Stimulated activated CD4-positive, alpha-beta T cell treated with anti-CD3 and anti-CD28 coated beads, TNF-alpha, amount 100 ng/mL, for 1 hour (primary cell): ENCODE measurements at regions not wholly inside any gene's neighbourhood (a gene's known extent, or its start where the extent isn't known, plus 50 kb on each side); places are given as distances from the start of the nearest gene placed in this dataset.

ENCODE experiments used
- DNase-seq, 3 donors: peaks; one replicate each; pipeline ENCODE4 v3.0.0-alpha.2; 2020; ENCODE audit warnings: low read depth in 3 of 3, low spot score in 1 of 3

DNA sequence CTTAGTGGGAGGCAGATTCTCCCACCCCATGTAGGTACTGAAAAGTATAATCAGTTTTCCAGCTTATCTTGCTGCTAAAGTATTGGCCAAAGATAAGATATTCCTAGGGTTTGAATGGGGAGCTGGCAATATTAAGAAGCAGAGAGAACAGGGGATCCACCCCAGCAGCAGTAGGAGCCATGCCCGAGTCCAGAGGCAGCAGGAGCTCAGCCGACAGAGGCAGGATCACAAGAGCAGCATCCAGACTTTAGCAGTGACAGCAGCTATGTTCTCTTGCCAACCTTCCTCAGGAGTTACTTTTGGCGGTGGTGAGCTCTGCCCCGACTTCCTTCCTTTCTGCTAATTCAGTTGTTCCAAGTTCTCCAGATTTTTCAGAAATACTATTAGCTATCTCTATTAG is 224.5 kb downstream of the GADD45G start:
- no peak for DNase-seq

DNA sequence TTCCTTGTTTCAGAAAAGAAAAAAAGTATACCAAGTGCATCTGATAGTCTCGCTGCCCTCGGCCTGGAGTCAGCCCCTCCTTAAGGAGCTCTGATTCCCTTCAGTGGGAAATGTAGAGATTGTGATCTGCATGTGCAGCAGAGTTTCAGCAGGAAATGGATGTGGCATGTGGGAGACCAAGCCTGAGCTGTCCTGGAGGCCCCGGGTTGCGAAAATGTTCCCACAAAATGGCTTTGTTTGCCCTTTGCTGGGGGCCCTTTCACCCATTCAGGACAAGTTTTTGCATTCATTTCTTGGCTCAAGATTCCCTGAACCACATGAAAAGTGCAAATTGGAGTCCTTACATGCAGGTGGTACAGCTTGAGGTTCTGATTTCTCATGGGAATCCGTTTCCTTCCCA is 230.9 kb downstream of the GADD45G start:
- no peak for DNase-seq

DNA sequence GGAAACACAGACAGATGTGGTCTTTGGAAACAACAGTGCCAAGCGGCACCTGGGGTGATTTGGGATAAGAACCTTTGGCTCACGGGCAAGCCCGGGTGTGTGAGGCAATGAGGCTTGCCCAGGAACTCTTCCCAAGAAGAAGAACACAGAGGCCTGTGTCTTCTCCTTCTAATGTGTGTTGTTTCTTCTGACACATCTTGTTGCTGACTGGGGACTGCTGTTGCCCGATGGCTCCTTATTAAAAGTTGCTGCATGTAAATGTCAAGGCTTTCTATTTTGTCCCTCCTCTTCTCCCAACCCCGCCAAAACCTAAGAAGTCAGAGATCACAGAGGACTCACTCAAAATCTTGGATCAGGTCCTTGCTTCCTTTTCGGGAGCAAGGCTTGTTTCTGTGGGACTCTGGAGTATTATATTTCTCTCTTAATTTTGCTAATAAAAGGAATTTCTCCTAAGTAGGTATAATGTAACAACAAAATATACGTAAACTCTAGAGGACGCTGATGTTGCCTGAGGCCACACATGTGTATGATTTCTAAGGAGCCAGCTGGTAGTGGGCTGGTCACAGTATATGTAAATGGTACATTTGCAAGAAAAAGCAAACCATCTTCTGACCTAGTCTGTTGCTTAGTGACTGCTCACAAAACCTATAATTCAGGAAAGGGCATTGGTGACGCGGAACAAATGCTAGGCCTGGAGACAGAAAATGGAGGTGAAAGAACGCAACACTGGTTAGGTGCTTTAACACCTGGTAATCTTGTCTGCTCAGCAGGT is 232.5 kb downstream of the GADD45G start:
- no peak for DNase-seq

DNA sequence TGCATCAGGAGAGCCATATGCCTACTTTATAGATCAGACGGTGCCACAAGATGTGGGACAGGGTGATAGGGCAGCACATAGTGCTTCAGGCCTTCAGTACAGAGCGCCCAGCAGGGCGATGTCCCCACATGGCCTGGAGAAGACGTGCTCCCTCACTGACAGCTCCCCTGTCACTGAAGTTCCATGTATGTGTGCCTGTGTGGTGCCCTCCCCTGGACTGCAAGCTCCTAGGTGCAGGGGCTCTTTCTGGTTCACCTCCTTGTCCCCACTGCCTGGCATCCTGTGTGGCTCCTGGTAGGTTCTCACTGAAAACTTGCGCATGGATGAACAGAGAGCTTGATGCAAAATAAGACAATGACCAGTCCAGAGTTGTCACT is 233.1 kb downstream of the GADD45G start:
- DNase-seq, result no peak

DNA sequence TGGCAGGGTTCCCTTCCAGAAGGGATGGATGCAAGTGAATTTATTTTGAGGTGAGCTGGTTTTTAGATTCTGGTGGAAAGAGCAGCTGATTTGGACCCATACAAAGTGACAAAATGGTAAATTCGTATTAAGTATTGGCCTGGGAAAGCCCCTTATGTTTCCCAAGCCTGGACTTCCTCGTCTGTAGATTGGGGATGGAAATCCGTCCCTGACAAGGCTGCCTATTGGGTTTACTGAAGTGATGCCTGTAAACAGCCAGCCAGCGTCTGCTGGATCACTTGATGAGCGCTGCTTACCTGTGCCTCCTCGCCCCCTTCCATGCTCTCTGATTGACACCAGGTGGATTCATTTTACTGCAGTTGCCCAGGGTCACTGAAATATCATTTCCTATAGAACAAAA is 233.8 kb downstream of the GADD45G start:
- DNase-seq, result no peak

DNA sequence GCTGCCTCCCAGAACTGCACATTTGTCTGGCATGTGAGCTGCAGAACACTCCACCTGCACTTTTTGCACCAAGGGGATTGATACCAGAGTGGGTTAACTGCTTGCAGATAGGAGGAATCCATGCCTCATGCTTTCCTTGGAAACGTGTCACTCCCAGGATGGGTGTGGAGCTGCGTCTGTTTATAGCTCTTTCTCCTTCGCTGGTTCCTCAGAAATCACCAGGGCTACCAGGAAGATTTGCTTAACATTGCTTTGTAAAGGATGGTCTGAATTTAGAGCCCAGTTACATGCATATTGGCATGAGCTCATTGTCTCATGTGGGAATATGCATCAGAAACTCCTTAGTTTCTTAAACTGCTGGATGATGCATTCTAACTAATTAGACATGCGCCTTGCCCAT is 234.6 kb downstream of the GADD45G start:
- DNase-seq, result no peak

DNA sequence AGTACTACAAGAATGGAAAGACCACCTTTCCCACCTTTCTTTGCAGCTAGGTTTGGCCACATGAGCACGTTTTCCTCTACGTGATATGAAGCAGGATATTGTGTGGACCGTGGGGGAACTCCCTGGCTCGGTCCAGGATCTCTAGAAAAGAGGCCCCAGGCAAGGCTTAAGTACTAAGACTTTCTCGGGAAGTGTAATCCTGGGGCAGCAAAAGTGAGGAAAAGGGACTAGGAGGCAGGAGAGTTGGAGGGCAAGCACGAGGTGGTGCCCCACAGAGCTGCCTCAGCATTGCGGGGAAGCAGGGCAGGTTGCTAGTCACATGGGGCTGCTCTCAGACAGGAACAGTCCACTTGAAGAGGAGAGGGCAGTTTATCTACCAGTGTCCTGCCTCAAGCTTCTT is 235.1 kb downstream of the GADD45G start:
- no peak for DNase-seq

DNA sequence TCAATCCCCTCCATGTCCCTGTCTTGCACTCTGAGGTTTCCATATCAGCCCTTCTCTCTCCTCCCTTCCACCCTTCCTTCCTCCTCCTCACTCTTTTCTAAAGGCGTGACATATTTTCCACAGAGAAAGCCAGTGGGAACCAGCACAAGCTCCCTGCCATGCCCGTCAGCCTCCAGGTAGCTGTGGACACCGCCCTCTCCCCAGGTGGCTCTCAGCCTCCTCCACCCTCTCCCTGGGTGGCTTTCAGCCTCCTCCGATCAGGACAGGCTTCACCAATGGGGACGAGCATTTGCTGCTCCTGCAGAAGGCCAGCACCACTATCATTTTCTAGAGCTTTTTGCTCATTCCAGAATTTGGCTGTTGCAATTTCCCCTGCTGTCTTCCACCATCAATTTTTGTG is 236.6 kb downstream of the GADD45G start:
- DNase-seq, result no peak

DNA sequence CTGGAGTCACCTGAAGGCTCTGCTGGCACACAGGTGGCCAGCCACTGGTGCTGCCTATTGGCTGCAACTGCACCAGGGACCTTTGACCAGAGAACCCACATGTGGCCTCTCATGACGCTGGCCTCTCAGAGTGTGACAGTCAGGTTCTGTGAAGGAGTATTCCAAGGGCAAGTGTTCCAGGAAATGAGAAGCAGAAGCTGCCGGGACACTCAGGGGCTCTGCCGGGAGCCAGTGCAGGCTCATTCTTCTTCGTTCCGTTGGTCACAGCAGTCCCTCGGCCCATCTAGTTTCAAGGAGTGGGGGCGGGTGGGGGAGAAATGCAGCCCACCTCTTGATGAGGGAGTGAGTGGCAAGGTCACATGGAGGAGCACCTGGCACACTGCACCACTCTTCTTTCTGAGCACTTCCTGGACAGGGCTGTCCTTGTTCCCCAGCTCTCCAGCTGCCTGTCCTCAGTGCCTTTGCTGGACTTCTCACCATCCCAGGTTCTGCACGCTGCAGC is 237.5 kb downstream of the GADD45G start:
- no peak for DNase-seq

DNA sequence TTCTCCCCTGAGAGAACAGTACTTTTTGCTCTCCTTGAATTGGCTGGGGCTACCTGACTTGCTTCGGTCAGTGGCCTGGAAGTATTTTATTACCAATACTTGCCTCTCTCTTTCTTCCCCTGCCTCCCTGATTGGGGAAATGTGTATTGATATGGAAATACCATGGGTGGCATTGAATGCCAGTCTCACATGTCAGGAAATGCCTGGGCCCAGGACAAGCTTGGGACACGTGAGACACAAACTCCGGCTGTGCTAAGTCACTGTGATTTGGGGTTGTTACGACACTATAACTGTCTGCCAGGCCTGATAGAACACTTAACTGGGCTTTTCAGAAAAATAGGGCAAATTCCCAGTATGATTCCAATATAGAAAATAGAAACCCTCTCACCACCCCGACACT is 238.3 kb downstream of the GADD45G start:
- DNase-seq, result no peak

DNA sequence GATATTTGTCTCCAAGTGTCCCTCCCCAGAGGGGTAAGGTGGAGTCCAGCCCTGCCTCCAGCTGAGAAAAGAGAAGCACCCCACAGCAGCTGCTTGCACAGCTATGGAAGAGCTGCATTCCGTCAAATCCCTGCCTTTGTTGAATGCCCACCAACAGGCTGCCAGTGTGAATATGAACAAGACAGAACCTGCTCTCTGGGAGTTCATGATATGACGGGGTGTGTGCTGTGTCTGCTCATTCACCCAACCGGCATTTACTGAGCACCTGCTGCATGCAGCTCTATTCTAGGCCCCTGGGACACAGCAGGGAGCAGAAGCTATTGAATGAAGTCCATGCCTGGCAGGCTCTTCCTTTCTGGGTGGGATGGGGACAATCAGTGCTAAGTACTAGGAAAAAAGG is 238.8 kb downstream of the GADD45G start:
- no peak for DNase-seq

DNA sequence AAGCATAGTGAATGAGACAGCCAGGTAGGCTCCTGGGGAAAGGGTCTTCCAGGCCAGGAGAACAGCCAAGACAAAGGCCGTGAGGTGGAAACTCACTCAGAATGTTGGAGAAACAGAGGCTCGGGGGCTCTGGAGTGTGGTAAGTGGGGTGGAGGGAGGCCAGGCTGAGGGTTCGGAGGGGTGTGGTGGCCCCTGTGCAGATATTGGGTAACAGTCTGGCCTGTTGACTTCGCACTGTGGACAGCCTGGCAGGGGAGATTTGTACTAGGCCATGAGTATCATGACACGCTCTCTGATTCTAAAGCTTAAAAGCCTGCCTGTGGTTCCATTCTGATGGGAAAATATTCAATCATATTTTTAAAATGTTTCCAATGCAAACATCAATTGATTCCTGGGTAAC is 239.3 kb downstream of the GADD45G start:
- DNase-seq, result no peak

DNA sequence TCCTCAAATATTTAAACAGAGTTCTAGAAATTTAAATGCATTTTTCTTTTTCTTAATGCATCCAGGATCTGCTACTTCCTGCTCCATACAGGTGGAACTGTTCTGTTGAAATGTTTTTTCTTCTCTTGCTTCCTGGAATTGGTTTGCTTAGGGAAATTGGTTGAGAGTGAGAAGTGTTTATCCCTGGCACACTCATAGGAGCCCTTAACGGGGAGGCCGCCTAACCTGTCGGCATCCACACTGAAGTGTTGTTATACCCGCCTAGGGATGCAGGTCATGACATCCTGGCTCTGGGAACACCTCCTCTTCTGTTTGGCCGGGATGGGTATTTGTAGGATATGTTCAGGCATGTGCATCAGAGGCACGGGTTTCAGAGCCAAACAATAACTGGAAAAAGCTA is 239.7 kb downstream of the GADD45G start:
- DNase-seq, result no peak

DNA sequence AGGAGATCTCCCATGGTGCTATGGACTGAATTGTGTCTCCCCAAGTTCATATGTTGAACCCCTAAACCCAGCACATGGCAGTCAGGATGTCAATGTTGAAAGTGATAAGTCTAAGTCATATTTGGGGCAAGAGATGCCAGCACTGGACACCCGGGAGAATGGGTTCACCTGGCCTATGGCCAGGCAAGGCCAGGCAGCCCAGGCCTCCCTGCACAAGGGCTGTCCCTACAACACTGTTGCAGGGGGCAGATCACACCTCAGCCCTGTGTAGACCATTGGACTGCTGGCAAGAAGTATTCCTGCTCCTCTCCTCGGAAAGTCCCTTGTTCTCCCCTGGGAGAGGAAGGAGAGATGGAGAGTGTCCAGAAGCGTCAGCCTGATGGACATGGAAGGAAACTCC is 240.5 kb downstream of the GADD45G start:
- no peak for DNase-seq

DNA sequence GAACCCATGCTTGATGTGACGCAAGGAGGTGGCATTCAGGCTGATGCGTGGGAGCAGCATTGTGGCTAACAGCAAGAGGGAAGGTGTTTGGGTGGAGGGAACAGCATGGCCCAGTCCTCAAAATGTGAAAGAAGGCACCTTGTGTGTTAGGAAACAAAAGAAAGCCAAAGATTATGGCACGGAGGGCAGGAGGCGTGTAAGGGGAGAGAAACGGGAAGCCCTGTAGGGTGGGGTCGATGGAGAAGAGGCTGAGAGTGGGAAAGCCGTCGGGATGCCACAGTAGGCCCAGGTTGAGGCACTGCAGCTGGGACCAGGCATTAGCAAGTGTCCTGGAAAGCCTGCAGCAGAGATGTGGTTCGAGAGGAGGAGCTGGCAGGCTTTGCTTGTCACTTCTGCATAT is 241.1 kb downstream of the GADD45G start:
- no peak for DNase-seq

DNA sequence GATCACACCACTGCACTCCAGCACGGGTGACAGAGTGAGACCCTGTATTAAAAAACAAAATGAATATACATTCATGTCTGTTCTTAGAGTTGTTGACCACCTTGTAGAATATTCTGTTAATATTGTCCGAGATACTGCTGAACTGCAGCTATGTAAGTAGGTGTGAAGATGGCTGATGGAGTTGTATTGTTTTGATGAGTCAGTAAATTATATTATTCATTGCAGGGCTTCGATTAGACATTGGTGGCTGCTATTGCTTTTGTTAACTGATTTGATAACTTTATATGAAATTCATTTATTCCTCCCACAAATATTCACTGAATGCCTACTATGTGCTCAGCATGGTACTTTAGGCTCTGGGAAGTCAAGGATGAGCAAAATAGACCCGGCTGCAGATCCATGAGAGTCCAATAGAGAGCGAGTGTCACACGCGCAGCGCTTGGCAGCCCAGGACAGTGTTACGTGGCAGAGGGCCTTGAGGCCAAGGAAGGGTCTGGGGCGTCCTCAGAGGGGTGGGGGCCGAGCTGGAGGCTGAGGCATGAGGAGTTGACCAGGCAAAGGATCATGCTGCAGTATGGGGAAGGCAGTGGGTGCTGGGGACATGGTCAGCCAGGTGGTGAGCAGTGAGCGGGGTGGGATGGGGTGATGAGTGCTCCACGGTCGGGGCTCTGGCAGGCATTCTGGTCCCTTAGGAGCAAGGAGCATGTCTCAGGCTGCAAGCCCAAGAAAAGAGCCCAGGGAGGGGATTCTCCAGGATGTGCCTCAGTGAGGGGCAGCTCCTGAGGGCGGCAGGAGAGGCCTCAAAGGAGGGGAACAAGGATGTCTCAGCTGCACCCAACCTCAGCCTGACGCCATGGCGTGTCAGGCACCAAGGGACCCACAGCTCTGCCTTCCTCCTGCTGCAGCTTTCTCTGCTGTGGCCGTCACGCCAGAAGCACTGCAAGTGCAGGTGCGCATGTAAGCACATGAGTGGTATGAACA is 243.5 kb downstream of the GADD45G start:
- DNase-seq, result no peak

DNA sequence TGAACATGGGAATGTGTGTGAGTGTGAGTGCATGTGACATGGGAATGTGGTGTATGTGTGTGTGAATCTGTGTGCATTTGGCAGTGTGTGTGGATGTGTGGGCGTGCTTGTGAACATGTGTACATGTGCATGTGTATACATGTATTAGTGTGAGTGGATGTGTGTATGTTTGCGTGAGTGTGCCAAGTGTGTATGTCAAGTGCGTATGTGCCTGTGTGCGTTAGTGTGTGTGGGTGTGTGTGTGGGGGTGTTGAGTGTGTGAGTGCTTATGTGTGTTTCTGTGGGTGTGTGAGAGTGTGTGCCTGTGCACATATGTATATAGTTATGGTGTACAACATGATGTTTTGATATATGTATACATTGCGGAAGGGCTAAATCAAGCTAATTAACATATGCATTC is 244.3 kb downstream of the GADD45G start:
- no peak for DNase-seq

DNA sequence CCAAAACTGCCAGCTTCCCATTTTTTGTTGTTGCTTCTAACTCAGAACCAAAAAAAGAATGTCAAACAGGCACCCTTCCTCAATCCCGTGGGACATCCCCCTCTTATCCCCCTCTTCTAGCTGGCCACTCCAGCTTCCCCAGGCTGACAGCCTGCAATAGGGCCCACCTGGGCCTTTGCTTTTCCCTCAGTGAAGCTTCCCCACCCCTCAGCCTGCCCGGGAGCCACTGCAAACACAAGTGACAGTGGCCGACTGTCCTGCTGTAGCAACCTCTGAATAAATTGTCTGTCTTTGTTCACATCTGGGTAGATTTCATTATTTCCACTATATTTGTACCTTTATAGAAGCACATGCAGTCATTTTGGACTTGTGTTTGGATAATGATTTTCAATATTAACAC is 245.3 kb downstream of the GADD45G start:
- DNase-seq, result no peak

DNA sequence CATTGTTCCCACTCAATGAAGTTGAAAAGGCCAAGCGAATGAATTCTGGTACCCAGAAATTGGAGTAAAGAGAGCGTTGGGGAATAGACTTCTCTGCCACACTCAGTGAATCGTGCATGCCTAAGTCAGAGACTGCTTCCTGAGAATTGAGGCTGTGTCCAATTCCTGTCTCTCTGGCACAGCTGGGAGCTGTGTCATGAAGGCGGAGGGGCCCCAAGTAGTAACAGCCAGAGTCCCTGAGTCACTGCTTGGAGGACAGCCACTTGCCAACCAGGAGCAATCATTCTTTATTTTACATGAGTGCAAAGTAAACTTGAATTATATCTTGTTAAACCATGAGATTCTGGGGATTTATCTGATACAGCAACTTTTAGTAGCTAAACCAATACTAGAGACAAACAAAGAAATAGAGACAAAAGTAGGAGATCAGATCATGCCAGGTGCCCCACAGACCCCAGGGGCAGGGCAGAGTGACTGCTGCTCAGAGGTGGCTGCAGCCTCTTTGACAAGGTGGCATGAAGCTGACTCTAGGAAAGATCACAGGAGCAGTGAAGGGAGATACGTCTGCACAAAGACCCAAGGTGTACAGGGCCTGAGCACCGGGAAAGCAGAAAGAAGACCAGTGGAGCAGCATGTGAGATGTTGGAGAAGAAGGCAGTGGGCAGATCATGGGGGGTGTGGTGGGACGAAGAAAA is 246.0 kb downstream of the GADD45G start:
- no peak for DNase-seq

DNA sequence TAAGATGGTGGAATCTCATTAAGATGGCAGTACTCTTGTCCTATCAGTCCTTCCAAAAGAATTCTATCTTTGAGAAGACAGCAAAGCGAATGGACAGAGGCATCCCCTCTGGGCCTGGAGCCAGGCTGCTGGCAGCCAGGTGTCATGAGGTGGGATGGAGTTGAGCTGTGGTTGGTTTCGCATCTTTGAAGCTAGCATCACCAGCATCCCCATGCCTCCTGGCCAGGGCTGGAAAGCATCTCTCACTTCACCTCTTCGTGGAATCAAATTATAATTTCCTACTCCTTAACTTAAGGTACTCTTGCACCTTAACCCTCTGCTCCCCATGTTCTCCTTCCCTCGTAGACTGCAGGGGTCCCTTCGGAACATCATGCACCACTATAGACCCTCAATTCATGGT is 248.3 kb downstream of the GADD45G start:
- no peak for DNase-seq

DNA sequence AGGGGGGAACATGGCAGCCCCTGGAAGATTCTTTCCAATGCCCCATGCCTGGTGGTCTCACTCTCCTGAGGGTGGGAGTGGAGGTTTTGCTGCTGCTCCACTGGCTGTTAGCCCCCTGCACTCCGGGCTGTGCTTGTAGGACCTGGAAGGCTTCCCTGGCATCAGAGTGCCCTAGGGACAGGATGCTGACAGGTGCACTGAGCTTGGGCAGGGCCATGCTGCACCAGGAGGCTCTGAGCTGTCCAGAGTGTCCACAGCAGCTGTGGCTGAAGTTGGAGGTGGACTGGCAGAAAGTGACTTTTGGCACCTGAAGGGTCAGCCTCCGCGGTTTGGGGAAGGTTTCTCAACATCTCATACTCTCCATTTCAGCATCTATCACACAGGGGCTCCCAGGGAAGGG is 249.1 kb downstream of the GADD45G start:
- no peak for DNase-seq
